ENCODE measurements at regions not wholly inside any gene's neighbourhood (a gene's known extent, or its start where the extent isn't known, plus 50 kb on each side); places are given as distances from the start of the nearest gene placed in this dataset.

- TF ChIP-seq EP300 (IDR thresholded peaks at IDR 0.05) = no peak
- TF ChIP-seq CTCF (IDR thresholded peaks at IDR 0.05) = no peak
These were observed 1344.3 kb downstream of the ADGRL3 start for GRCh38 chr4:62544428-62544827.
